HepG2 (cell line): ENCODE measurements at regions not wholly inside any gene's neighbourhood (a gene's known extent, or its start where the extent isn't known, plus 50 kb on each side); places are given as distances from the start of the nearest gene placed in this dataset.

Source experiments
- ATAC-seq: fragments of 200-7000 bp; cut with Tn5 transposase; 3 replicates; pipeline ENCODE4 v1.9.1; 2020; ENCODE audit warnings: mild to moderate bottlenecking, moderate library complexity
- BruUV-seq: library from RNA; stranded (reverse); fragments of 400-500 nt; replicated peaks from 2 replicates; lab custom pipeline; 2021; lab: Mats Ljungman, UMichigan
- CTCF ChIA-PET: fragments of 300-600 bp; formaldehyde crosslinking; extraction: SDS; loops from one replicate; lab custom pipeline; 2021; ENCODE audit warnings: low total read pairs, inconsistent platforms, low intra/inter-chr PET ratio; lab: Yijun Ruan, JAX
- POLR2A ChIA-PET: fragments of 350-600 bp; sonication (Branson Sonifier 250); formaldehyde crosslinking; loops from one replicate; lab custom pipeline; 2020; ENCODE audit warnings: antibody characterized with exemption, inconsistent platforms; lab: Yijun Ruan, JAX
- DNase-seq: peaks from one replicate; pipeline ENCODE4 v3.0.0-alpha.2; 2015; ENCODE audit warnings: low spot score
- FAIRE-seq: peaks from 3 replicates; lab custom pipeline; 2011; peaks lifted over from hg19 to GRCh38; lab: Jason Lieb, UNC
- H2AFZ ChIP-seq: one replicate; pipeline ENCODE4 v1.6.1; 2011; ENCODE audit warnings: low read length, inconsistent platforms
- H3K27ac ChIP-seq: fragments of 300-600 bp; 3 replicates; pipeline ENCODE4 v1.8.0; 2011; ENCODE audit warnings: mixed run types, mild to moderate bottlenecking, mixed read lengths, low read length, inconsistent platforms; ENCODE audit not compliant: insufficient read depth; ENCODE audit errors: extremely low read length
- H3K27me3 ChIP-seq, 2 experiments: fragments of 200-600 bp in 1 of 2; 2 replicates in 1 of 2; 3 replicates in 1 of 2; pipeline versions ENCODE4 v1.6.0 to v1.8.0; 2011; ENCODE audit warnings: low read length in 2 of 2, mild to moderate bottlenecking in 2 of 2, moderate library complexity in 2 of 2, inconsistent platforms in 1 of 2; ENCODE audit not compliant: insufficient read depth in 2 of 2, control insufficient read depth in 1 of 2
- H3K36me3 ChIP-seq, 2 experiments: fragments of 200-600 bp in 1 of 2; replicated peaks in 1 of 2; 2 replicates in 1 of 2; 3 replicates in 1 of 2; pipeline versions ENCODE4 v1.5.1 to v1.8.0; 2011; ENCODE audit warnings: low read length in 2 of 2, inconsistent platforms in 1 of 2; ENCODE audit not compliant: insufficient read depth in 2 of 2, control insufficient read depth in 1 of 2
- H3K4me1 ChIP-seq: 2 replicates; pipeline ENCODE4 v1.5.1; 2012; ENCODE audit warnings: low read length, inconsistent platforms; ENCODE audit not compliant: insufficient read depth
- H3K4me2 ChIP-seq: 2 replicates; pipeline ENCODE4 v1.6.0; 2011; ENCODE audit warnings: low read depth, low read length, inconsistent platforms
- H3K4me3 ChIP-seq, 3 experiments: fragments of 200-600 bp in 1 of 3; sonication (generic), shearing (Covaris generic) in 1 of 3; replicated peaks in 1 of 3; 2 replicates each; pipeline ENCODE4 v1.5.1; 2011 to 2016; ENCODE audit warnings: low read length in 3 of 3, inconsistent platforms in 2 of 3, low read depth in 2 of 3, mild to moderate bottlenecking in 2 of 3, control low read depth in 1 of 3, mixed read lengths in 1 of 3; ENCODE audit not compliant: insufficient read depth in 1 of 3
- H3K79me2 ChIP-seq: one replicate; pipeline ENCODE4 v1.6.1; 2011; ENCODE audit warnings: low read length, inconsistent platforms; ENCODE audit not compliant: insufficient read depth
- H3K9ac ChIP-seq: 2 replicates; pipeline ENCODE4 v1.6.0; 2011; ENCODE audit warnings: mild to moderate bottlenecking, low read depth, low read length, inconsistent platforms; ENCODE audit not compliant: insufficient read depth
- H3K9me3 ChIP-seq: 2 replicates; pipeline ENCODE4 v1.5.1; 2012; ENCODE audit warnings: mild to moderate bottlenecking, low read length
- H4K20me1 ChIP-seq: 2 replicates; pipeline ENCODE4 v1.6.0; 2011; ENCODE audit warnings: inconsistent platforms, mild to moderate bottlenecking, low read length, moderate library complexity; ENCODE audit not compliant: insufficient read depth
- ELF4 ChIP-seq: sonication (generic); formaldehyde crosslinking; IDR thresholded peaks from 2 replicates; pipeline ENCODE4 v1.5.0; 2020; ENCODE audit warnings: missing genetic modification reagents, mild to moderate bottlenecking, moderate library complexity, borderline replicate concordance
- FOSL2 ChIP-seq: sonication (generic); formaldehyde crosslinking; IDR thresholded peaks from 2 replicates; pipeline ENCODE4 v1.4.0; 2020; ENCODE audit warnings: missing genetic modification reagents
- GABPB1 ChIP-seq: IDR thresholded peaks from 2 replicates; pipeline ENCODE4 v1.6.1; 2016; ENCODE audit warnings: mild to moderate bottlenecking, missing genetic modification reagents, moderate library complexity, missing compliant biosample characterization
- HDAC2 ChIP-seq: sonication (generic); formaldehyde crosslinking; IDR thresholded peaks from 2 replicates; pipeline ENCODE4 v1.4.0; 2020; ENCODE audit warnings: missing genetic modification reagents
- JUNB ChIP-seq: sonication (generic); formaldehyde crosslinking; IDR thresholded peaks from 2 replicates; pipeline ENCODE4 v1.8.0; 2022; ENCODE audit warnings: missing genetic modification reagents, mild to moderate bottlenecking, borderline replicate concordance
- MIER3 ChIP-seq: IDR thresholded peaks from 2 replicates; pipeline ENCODE4 v1.6.1; 2016; ENCODE audit warnings: missing compliant biosample characterization, borderline replicate concordance
- NPAS2 ChIP-seq: sonication (generic); formaldehyde crosslinking; IDR thresholded peaks from 2 replicates; pipeline ENCODE4 v1.8.0; 2022; ENCODE audit warnings: mild to moderate bottlenecking, missing genetic modification reagents, borderline replicate concordance
- PAF1 ChIP-seq: IDR thresholded peaks from 2 replicates; pipeline ENCODE4 v1.6.1; 2016; ENCODE audit warnings: missing genetic modification reagents, missing compliant biosample characterization
- RBAK ChIP-seq: sonication (generic); formaldehyde crosslinking; IDR thresholded peaks from 2 replicates; pipeline ENCODE4 v1.5.1; 2020; ENCODE audit warnings: mild to moderate bottlenecking, missing genetic modification reagents
- TGIF2 ChIP-seq: IDR thresholded peaks from 2 replicates; pipeline ENCODE4 v1.6.1; 2016; ENCODE audit warnings: control low read depth, missing compliant biosample characterization
- ZFYVE20 ChIP-seq: sonication (generic); formaldehyde crosslinking; IDR thresholded peaks from 2 replicates; pipeline ENCODE4 v1.8.0; 2023; ENCODE audit warnings: low read depth, mild to moderate bottlenecking, moderate library complexity, missing genetic modification reagents, borderline replicate concordance
- ZNF138 ChIP-seq: sonication (generic); formaldehyde crosslinking; IDR thresholded peaks from 2 replicates; pipeline ENCODE4 v1.5.0; 2020; ENCODE audit warnings: mild to moderate bottlenecking, low read depth, missing genetic modification reagents
- ZNF446 ChIP-seq: sonication (generic); formaldehyde crosslinking; IDR thresholded peaks from 2 replicates; pipeline ENCODE4 v1.5.0; 2020; ENCODE audit warnings: mild to moderate bottlenecking, missing genetic modification reagents
- ZNF7 ChIP-seq: IDR thresholded peaks from 2 replicates; pipeline ENCODE4 v1.6.1; 2016; ENCODE audit warnings: missing biosample characterization, missing genetic modification reagents
- WGBS: methylation state at CpG from one replicate; pipeline ENCODE4 v1.1.6; 2017; ENCODE audit warnings: low lambda C conversion rate; 5-methylcytosine and 5-hydroxymethylcytosine counted together
- in situ Hi-C: cut with HindIII; loops from 2 replicates; pipeline ENCODE4 v1.10.0; 2017; ENCODE audit warnings: low pct_unique_long_range_greater_than_20kb; ENCODE audit not compliant: extremely low pct_ligation_motif_present
- intact Hi-C: fragments of 100-400 bp; cut with micrococcal nuclease; formaldehyde crosslinking; loops from one replicate; pipeline ENCODE4 v1.10.0; 2022; ENCODE audit not compliant: unreplicated experiment
- TF ChIP-seq, protein P1 (sequence below): sonication (generic); formaldehyde crosslinking; IDR thresholded peaks from 2 replicates; pipeline ENCODE4 v1.5.0; 2020; ENCODE audit warnings: missing genetic modification reagents
- TF ChIP-seq, protein P2 (sequence below): fragments of 450-650 bp; IDR thresholded peaks from 2 replicates; pipeline ENCODE4 v1.6.1; 2016
- TF ChIP-seq, protein P3 (sequence below): sonication (generic); formaldehyde crosslinking; IDR thresholded peaks from 2 replicates; pipeline ENCODE4 v1.5.0; 2020; ENCODE audit warnings: mild to moderate bottlenecking, missing genetic modification reagents, borderline replicate concordance

DNA sequence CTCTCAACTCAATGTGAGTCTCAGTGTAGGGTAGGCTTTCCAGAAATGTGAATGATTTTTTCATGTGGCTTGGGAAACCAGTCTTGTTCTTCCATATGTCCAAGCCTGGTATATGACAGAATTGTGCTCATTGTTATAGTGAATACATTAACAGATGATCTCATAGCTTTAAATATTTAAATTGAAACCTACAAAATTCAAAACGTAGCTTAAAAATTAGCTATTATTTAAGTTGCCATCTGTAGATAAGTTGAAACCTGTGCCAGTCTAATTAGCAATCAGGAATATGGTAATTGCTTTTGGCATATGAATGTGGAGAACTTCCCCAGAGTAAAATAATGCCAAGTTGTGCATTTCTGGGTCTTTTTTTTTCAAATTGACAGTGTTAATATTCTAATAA lies 891.6 kb upstream of the SEL1L start:
- Histone ChIP-seq H3K4me3 (no peak overlapping the region), H4K20me1 (no peaks in the 10 kb centered on the region), H3K4me2 (no peak overlapping the region), H3K79me2 (no peaks in the 10 kb centered on the region), H3K36me3 (no peaks in the 10 kb centered on the region), H3K9ac (no peak overlapping the region), H3K4me1 (no peaks in the 10 kb centered on the region), H3K27me3 (no peaks in the 10 kb centered on the region)
- FAIRE-seq = no peak
- ChIA-PET CTCF (no interaction called here), POLR2A (no interaction called here)
- DNase-seq = no peak
- no peak for ATAC-seq
- in situ Hi-C loops = no loop called here
- TF ChIP-seq ZFYVE20 (CRISPR knock-in tag) (no peak), GABPB1 (CRISPR knock-in tag) (no peak), FOSL2 (no peak), RBAK (CRISPR knock-in tag) (no peak), ZNF138 (CRISPR knock-in tag) (no peak), ZNF7 (CRISPR knock-in tag) (no peak), TGIF2 (CRISPR knock-in tag) (no peak), PAF1 (CRISPR knock-in tag) (no peak), HDAC2 (CRISPR knock-in tag) (no peak), MIER3 (CRISPR knock-in tag) (no peak), ELF4 (CRISPR knock-in tag) (no peak), NPAS2 (CRISPR knock-in tag) (no peak), JUNB (CRISPR knock-in tag) (no peak), ZNF446 (CRISPR knock-in tag) (no peak)
- TF ChIP-seq, protein P1, sequence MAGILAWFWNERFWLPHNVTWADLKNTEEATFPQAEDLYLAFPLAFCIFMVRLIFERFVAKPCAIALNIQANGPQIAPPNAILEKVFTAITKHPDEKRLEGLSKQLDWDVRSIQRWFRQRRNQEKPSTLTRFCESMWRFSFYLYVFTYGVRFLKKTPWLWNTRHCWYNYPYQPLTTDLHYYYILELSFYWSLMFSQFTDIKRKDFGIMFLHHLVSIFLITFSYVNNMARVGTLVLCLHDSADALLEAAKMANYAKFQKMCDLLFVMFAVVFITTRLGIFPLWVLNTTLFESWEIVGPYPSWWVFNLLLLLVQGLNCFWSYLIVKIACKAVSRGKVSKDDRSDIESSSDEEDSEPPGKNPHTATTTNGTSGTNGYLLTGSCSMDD (CRISPR knock-in tag) = no peak
- TF ChIP-seq, protein P2, sequence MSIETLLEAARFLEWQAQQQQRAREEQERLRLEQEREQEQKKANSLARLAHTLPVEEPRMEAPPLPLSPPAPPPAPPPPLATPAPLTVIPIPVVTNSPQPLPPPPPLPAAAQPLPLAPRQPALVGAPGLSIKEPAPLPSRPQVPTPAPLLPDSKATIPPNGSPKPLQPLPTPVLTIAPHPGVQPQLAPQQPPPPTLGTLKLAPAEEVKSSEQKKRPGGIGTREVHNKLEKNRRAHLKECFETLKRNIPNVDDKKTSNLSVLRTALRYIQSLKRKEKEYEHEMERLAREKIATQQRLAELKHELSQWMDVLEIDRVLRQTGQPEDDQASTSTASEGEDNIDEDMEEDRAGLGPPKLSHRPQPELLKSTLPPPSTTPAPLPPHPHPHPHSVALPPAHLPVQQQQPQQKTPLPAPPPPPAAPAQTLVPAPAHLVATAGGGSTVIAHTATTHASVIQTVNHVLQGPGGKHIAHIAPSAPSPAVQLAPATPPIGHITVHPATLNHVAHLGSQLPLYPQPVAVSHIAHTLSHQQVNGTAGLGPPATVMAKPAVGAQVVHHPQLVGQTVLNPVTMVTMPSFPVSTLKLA = no peak
- TF ChIP-seq, protein P3, sequence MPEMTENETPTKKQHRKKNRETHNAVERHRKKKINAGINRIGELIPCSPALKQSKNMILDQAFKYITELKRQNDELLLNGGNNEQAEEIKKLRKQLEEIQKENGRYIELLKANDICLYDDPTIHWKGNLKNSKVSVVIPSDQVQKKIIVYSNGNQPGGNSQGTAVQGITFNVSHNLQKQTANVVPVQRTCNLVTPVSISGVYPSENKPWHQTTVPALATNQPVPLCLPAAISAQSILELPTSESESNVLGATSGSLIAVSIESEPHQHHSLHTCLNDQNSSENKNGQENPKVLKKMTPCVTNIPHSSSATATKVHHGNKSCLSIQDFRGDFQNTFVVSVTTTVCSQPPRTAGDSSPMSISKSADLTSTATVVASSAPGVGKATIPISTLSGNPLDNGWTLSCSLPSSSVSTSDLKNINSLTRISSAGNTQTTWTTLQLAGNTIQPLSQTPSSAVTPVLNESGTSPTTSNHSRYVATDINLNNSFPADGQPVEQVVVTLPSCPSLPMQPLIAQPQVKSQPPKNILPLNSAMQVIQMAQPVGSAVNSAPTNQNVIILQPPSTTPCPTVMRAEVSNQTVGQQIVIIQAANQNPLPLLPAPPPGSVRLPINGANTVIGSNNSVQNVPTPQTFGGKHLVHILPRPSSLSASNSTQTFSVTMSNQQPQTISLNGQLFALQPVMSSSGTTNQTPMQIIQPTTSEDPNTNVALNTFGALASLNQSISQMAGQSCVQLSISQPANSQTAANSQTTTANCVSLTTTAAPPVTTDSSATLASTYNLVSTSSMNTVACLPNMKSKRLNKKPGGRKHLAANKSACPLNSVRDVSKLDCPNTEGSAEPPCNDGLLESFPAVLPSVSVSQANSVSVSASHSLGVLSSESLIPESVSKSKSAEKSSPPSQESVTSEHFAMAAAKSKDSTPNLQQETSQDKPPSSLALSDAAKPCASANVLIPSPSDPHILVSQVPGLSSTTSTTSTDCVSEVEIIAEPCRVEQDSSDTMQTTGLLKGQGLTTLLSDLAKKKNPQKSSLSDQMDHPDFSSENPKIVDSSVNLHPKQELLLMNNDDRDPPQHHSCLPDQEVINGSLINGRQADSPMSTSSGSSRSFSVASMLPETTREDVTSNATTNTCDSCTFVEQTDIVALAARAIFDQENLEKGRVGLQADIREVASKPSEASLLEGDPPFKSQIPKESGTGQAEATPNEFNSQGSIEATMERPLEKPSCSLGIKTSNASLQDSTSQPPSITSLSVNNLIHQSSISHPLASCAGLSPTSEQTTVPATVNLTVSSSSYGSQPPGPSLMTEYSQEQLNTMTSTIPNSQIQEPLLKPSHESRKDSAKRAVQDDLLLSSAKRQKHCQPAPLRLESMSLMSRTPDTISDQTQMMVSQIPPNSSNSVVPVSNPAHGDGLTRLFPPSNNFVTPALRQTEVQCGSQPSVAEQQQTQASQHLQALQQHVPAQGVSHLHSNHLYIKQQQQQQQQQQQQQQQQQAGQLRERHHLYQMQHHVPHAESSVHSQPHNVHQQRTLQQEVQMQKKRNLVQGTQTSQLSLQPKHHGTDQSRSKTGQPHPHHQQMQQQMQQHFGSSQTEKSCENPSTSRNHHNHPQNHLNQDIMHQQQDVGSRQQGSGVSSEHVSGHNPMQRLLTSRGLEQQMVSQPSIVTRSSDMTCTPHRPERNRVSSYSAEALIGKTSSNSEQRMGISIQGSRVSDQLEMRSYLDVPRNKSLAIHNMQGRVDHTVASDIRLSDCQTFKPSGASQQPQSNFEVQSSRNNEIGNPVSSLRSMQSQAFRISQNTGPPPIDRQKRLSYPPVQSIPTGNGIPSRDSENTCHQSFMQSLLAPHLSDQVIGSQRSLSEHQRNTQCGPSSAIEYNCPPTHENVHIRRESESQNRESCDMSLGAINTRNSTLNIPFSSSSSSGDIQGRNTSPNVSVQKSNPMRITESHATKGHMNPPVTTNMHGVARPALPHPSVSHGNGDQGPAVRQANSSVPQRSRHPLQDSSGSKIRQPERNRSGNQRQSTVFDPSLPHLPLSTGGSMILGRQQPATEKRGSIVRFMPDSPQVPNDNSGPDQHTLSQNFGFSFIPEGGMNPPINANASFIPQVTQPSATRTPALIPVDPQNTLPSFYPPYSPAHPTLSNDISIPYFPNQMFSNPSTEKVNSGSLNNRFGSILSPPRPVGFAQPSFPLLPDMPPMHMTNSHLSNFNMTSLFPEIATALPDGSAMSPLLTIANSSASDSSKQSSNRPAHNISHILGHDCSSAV = no peak
- TF ChIP-seq, all 625 proteins: peak for 0
- peaks cover 96% of the 10 kb centered on the region for H3K9me3 ChIP-seq
- no peak overlapping the region for H2AFZ ChIP-seq
- WGBS = 6% methylated on average over 1 of the region's 1 CpG
- H3K27ac ChIP-seq = no peak overlapping the region
- no TSS peak for BruUV-seq
- intact Hi-C loops = no loop called here
